DOHH2 (cell line): ENCODE measurements at regions not wholly inside any gene's neighbourhood (a gene's known extent, or its start where the extent isn't known, plus 50 kb on each side); places are given as distances from the start of the nearest gene placed in this dataset.

Experiments used
- EZH2phosphoT487 ChIP-seq: fragments of 200-600 bp; sonication (generic); IDR thresholded peaks from 2 replicates; pipeline ENCODE4 v1.6.1; 2017; ENCODE audit warnings: borderline replicate concordance, mild to moderate bottlenecking, antibody characterized with exemption, low read length, moderate library complexity, mixed read lengths
- TF ChIP-seq, protein P1 (sequence below): fragments of 200-600 bp; sonication (generic); IDR thresholded peaks from one replicate; pipeline ENCODE4 v1.5.1; 2014; ENCODE audit warnings: antibody characterized with exemption, mild to moderate bottlenecking, low read depth, low read length; ENCODE audit not compliant: poor library complexity, severe bottlenecking

DNA sequence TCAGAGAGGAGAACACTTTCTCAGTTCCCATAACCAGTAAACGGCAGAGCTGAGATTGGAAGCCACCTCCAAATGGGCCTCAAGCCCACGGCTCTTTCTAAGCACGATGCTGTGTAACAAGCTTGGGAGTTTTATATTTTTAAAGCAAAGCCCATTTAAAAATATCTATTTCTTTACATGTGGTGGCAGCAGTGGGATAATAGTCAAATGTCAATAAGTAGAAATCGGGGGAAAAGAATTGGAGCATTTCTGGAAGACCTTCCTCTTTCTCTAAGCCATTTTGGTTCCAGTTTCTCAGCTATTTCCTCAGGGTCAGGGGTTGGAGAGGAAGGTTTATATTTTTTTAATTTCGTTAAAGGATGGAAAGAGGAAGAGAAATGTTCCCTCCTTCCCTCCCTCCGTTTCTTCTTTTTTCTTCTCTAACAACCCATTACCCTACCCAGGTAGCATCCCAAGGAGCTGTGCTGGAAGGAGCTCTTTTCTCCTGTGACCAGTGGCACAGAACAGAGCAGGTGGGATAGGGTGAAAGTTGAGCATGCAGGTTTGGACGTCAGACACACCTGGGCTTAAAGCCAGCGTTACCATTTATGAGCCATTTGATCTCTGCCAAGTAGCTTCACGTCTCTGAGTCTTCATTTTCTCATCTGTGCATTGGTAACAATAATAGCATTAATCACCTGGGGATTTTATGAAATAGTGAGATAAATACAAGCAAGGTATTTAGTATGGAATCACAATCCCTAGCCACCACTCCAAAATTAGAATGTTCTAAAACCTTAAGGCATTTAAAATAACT is 515.7 kb downstream of the RPS24 start:
- no peak for TF ChIP-seq EZH2phosphoT487
- TF ChIP-seq, protein P1, sequence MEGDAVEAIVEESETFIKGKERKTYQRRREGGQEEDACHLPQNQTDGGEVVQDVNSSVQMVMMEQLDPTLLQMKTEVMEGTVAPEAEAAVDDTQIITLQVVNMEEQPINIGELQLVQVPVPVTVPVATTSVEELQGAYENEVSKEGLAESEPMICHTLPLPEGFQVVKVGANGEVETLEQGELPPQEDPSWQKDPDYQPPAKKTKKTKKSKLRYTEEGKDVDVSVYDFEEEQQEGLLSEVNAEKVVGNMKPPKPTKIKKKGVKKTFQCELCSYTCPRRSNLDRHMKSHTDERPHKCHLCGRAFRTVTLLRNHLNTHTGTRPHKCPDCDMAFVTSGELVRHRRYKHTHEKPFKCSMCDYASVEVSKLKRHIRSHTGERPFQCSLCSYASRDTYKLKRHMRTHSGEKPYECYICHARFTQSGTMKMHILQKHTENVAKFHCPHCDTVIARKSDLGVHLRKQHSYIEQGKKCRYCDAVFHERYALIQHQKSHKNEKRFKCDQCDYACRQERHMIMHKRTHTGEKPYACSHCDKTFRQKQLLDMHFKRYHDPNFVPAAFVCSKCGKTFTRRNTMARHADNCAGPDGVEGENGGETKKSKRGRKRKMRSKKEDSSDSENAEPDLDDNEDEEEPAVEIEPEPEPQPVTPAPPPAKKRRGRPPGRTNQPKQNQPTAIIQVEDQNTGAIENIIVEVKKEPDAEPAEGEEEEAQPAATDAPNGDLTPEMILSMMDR = no peak
